Neural cell (in vitro differentiated cells): ENCODE measurements at regions not wholly inside any gene's neighbourhood (a gene's known extent, or its start where the extent isn't known, plus 50 kb on each side); places are given as distances from the start of the nearest gene placed in this dataset.

Experiments
- CTCF ChIP-seq: fragments of 450-650 bp; IDR thresholded peaks from 2 replicates; pipeline ENCODE4 v1.5.1; 2014; ENCODE audit warnings: antibody characterized with exemption, mild to moderate bottlenecking, moderate library complexity; ENCODE audit not compliant: poor library complexity, severe bottlenecking
- EP300 ChIP-seq: fragments of 450-650 bp; conservative IDR thresholded peaks from 2 replicates; pipeline ENCODE4 v1.6.1; 2014; ENCODE audit warnings: antibody characterized with exemption, mild to moderate bottlenecking, moderate library complexity; ENCODE audit not compliant: poor library complexity, severe bottlenecking
- EZH2 ChIP-seq: fragments of 200-600, 300-800 bp; shearing (Covaris generic), sonication (generic); IDR thresholded peaks from 2 replicates; pipeline ENCODE4 v1.6.1; 2014; ENCODE audit warnings: antibody characterized with exemption, low read length, borderline replicate concordance, mild to moderate bottlenecking; ENCODE audit not compliant: insufficient read depth, poor library complexity, severe bottlenecking
- POLR2AphosphoS5 ChIP-seq: IDR thresholded peaks from 2 replicates; pipeline ENCODE4 v1.6.1; 2012
- RAD21 ChIP-seq: fragments of 450-650 bp; conservative IDR thresholded peaks from 2 replicates; pipeline ENCODE4 v1.6.1; 2014; ENCODE audit warnings: antibody characterized with exemption, mild to moderate bottlenecking, moderate library complexity
- TAF1 ChIP-seq: IDR thresholded peaks from 2 replicates; pipeline ENCODE4 v1.6.1; 2012; ENCODE audit warnings: low read depth

GRCh38 chr10:10493833-10494232, 523.8 kb upstream of the CELF2 start:
- TF ChIP-seq RAD21, result no peak
- TF ChIP-seq CTCF, result no peak
- no peak for TF ChIP-seq POLR2AphosphoS5
- TF ChIP-seq EP300, result no peak
- TF ChIP-seq TAF1, result no peak
- TF ChIP-seq EZH2, result no peak
